GM12891 (cell line): ENCODE measurements at regions not wholly inside any gene's neighbourhood (a gene's known extent, or its start where the extent isn't known, plus 50 kb on each side); places are given as distances from the start of the nearest gene placed in this dataset.
"Not testable (repeated sequence)": the region's sequence is repeated elsewhere in the genome, so short reads cannot be mapped to it uniquely, and the experiment has no call there.

Experiments used
- DNase-seq: peaks from one replicate; pipeline ENCODE4 v3.0.0; 2011; ENCODE audit warnings: low spot score; ENCODE audit not compliant: insufficient read length
- FAIRE-seq: peaks from 2 replicates; lab custom pipeline; 2011; peaks lifted over from hg19 to GRCh38; lab: Jason Lieb, UNC
- PAX5 ChIP-seq: IDR thresholded peaks from 2 replicates; pipeline ENCODE4 v1.6.1; 2011; ENCODE audit warnings: low read length, moderate library complexity, mild to moderate bottlenecking; ENCODE audit not compliant: insufficient read depth, severe bottlenecking
- POLR2A ChIP-seq: IDR thresholded peaks from 2 replicates; pipeline ENCODE4 v1.6.1; 2011; ENCODE audit warnings: low read depth, low read length, control low read depth
- POLR2AphosphoS5 ChIP-seq: IDR thresholded peaks from 2 replicates; pipeline ENCODE4 v1.6.1; 2011; ENCODE audit warnings: low read depth, low read length, control low read depth
- POU2F2 ChIP-seq: IDR thresholded peaks from 2 replicates; pipeline ENCODE4 v1.6.1; 2011; ENCODE audit warnings: low read depth, mild to moderate bottlenecking, control low read depth, low read length, moderate library complexity
- SPI1 ChIP-seq: IDR thresholded peaks from 2 replicates; pipeline ENCODE4 v1.6.1; 2011; ENCODE audit warnings: low read depth, low read length, control low read depth
- TAF1 ChIP-seq: IDR thresholded peaks from 2 replicates; pipeline ENCODE4 v1.6.1; 2011; ENCODE audit warnings: low read depth, low read length, control low read depth

DNA sequence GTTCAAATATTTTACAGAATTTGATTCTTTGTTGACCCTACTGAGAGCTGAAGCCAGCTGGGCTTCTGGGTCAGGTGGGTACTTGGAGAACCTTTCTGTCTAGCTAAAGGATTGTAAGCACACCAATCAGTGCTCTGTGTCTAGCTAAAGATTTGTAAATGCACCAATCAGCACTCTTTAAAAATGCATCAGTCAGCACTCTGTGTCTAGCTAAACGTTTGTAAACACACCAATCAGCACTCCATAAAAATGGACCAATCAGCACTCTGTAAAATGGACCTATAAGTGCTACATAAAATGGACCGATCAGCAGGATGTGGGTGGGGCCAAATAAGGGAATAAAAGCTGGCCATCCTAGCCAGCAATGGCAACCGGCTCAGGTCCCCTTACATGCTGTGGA is 76.4 kb upstream of the TMSB4Y start:
- FAIRE-seq, DNase-seq: not testable (repeated sequence)

GRCh38 chrY:13615943-13616304 is 87.8 kb upstream of the TMSB4Y start:
- DNase-seq (no peak), FAIRE-seq (no peak)
- no peak for TF ChIP-seq POLR2A
- no peak for TF ChIP-seq POU2F2
- TF ChIP-seq TAF1, result no peak
- TF ChIP-seq PAX5, result no peak
- no peak for TF ChIP-seq POLR2AphosphoS5
- TF ChIP-seq SPI1, result no peak

GRCh38 chrY:13615301-13615942 is 88.3 kb upstream of the TMSB4Y start:
- FAIRE-seq (no peak), DNase-seq (no peak)
- TF ChIP-seq POU2F2 (no peak), SPI1 (no peak), TAF1 (no peak), POLR2AphosphoS5 (no peak), POLR2A (no peak), PAX5 (no peak)

DNA sequence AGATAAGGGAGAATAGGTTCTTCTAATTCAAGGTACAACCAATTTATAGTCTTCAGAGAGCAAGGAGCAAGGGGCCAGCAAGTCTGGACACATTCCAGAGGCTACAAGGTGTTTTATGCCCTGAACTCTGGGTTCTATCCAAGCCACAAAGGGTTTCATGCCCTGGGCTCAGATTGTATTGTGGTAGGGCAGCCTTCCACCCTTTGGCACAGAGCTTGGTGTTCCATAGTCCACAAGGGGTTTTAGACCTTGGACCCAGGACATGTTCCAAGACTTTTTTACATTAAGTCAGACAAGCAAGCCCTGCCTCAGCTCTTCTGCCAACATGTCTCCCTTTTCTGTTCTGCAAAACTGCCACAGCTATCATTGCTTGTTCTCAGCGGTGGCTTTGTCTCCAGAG is 90.8 kb upstream of the TMSB4Y start:
- FAIRE-seq (no peak), DNase-seq (no peak)
- TF ChIP-seq POLR2AphosphoS5, result no peak
- TF ChIP-seq PAX5, result no peak
- TF ChIP-seq POU2F2, result no peak
- TF ChIP-seq SPI1, result no peak
- TF ChIP-seq TAF1, result no peak
- no peak for TF ChIP-seq POLR2A

DNA sequence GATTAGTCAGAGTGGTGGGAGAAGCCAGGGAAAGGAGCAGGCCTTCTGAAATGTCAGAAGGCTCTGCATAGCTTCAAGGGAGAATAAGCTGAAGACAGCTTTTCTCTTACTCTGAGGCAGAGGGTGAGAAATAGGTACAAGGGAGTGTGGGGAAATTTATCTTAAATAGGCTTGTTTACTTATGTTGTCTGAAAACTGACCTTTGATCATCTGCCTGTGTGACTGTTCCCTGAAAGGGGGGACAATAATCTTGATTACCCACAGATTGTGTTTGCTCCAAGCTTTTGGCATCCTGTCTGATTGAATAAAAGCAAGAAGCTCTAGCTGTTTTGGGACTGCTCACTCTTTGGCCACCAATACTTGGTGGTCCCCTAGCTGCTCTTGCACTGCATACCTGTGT is 91.7 kb upstream of the TMSB4Y start:
- TF ChIP-seq POU2F2, result no peak
- FAIRE-seq (no peak), DNase-seq (no peak)

DNA sequence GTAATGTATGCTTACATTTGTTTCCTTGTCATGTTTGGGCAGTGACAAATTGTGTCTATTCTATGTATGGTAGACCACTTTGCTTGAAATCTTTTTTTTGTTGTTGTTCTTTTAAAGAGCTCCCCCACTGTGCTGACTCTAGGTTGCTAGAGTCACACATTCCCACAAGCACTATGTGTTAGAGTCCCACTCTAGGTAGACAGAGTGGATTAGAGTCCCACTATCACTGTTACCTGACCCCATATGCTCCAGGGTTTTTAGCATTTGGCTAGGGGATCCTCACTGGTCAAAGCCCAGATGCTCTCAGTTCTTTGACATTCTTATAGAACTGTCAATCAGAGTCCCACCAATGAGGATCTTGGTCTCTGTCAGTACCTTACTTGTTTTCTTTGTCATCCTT is 111.2 kb upstream of the TMSB4Y start:
- TF ChIP-seq POU2F2 (no peak), TAF1 (no peak), SPI1 (no peak), PAX5 (no peak), POLR2A (no peak)
- no peak for DNase-seq
- no peak for FAIRE-seq

GRCh38 chrY:13570931-13571330 is 91.1 kb upstream of the UTY start:
- not testable (repeated sequence) for FAIRE-seq

GRCh38 chrY:13567186-13567585 is 87.4 kb upstream of the UTY start:
- FAIRE-seq (no peak), DNase-seq (no peak)
- no peak for TF ChIP-seq TAF1
- no peak for TF ChIP-seq POLR2A
- no peak for TF ChIP-seq SPI1
- TF ChIP-seq POLR2AphosphoS5, result no peak
- TF ChIP-seq PAX5, result no peak
- no peak for TF ChIP-seq POU2F2

More at GRCh38 chrY:13570931-13571330, 91.1 kb upstream of the UTY start:
- DNase-seq, result not testable (repeated sequence)

DNA sequence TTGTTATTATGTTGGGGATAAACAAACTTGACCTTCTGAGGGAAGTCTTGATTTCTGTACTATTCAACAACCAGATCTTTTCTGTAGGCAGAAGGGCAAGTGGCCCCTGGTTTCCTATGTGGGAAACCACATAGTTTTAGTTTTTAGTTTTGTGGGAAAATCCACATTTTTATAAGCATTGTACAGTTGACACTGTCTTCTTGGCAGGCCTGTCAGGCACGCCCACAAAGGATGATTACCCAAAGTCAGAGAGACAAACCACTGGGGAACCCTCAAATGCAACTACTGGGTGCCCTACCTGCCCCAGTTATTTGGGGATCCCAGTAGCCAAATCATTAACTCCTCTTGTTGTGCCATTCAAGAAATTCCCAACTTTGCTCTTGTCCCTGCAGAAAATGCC is 75.1 kb upstream of the UTY start:
- DNase-seq, result no peak
- FAIRE-seq, result no peak
- TF ChIP-seq POU2F2 (no peak), TAF1 (no peak), SPI1 (no peak), POLR2AphosphoS5 (no peak), POLR2A (no peak), PAX5 (no peak)

DNA sequence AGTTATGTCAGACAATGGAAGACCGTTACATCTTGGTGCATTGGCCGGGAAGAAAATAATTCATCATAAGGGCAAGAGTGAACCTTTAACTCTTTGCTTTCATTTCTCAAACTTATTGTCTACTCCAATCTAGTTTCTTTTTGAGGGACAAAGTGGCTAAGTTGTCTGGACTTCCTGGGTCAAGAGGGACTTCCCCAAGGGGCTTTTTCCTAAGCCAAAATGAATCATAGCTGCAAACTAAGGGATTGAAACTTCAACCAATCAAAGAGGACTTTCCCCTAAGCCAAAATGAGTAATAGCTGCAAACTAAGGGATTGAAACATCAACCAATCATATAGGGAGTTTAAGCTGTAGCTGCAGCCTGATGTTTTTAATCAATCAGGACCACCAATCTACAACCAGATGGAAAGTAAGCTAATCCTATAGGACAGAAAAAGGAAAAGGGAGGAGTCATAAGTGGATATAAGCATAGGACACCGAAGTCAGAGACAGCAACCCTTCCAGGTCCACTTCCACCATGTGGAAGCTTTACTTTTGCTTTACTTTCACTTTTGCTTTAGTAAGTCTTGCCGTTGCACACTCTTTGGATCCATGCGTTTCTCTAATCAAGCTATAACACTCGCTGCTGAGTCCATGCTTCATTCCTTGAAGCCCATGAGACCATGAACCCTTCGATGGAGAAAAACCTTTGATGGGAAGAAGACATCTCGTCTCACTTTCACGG is 72.7 kb upstream of the UTY start:
- TF ChIP-seq POLR2A (no peak), SPI1 (no peak), PAX5 (no peak), POU2F2 (no peak), POLR2AphosphoS5 (no peak), TAF1 (no peak)
- peak; percentile 52 for FAIRE-seq
- no peak for DNase-seq

- TF ChIP-seq POLR2AphosphoS5, result no peak
- no peak for TF ChIP-seq TAF1
- TF ChIP-seq SPI1, result no peak
- no peak for TF ChIP-seq PAX5
- no peak for TF ChIP-seq POU2F2
- no peak for TF ChIP-seq POLR2A
- DNase-seq (no peak), FAIRE-seq (no peak)
These were observed 71.4 kb upstream of the UTY start for GRCh38 chrY:13551246-13551645.
